EH (cell line): ENCODE measurements at regions not wholly inside any gene's neighbourhood (a gene's known extent, or its start where the extent isn't known, plus 50 kb on each side); places are given as distances from the start of the nearest gene placed in this dataset.

Source experiments
- DNase-seq: peaks from one replicate; pipeline ENCODE4 v3.0.0-alpha.2; 2015; ENCODE audit warnings: low read depth

GRCh38 chr9:88692827-88693226 lies 157.8 kb downstream of the NXNL2 start:
- DNase-seq, result no peak

- peak; percentile 83 for DNase-seq
These were observed 159.6 kb downstream of the NXNL2 start for GRCh38 chr9:88694625-88695024.

DNA sequence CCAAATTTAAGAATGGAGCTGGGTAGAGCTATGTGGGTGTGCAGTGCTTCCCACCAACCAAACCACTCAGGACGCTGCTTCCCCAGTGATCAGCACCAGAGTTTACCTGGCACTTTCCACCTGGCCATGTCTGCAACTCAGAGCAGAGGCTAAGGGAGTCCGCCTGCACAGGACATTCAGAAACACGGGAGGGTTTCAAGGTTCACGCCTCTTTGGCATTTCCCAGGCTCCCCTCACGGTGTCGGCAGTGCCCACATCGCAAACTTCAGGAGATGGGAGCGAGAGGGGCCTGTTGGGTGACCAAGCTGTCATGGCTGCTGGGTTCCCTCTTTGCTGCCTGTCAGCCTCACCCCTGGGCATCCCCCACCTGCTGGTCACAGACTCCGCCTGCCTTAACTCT lies 161.5 kb downstream of the NXNL2 start:
- no peak for DNase-seq

DNA sequence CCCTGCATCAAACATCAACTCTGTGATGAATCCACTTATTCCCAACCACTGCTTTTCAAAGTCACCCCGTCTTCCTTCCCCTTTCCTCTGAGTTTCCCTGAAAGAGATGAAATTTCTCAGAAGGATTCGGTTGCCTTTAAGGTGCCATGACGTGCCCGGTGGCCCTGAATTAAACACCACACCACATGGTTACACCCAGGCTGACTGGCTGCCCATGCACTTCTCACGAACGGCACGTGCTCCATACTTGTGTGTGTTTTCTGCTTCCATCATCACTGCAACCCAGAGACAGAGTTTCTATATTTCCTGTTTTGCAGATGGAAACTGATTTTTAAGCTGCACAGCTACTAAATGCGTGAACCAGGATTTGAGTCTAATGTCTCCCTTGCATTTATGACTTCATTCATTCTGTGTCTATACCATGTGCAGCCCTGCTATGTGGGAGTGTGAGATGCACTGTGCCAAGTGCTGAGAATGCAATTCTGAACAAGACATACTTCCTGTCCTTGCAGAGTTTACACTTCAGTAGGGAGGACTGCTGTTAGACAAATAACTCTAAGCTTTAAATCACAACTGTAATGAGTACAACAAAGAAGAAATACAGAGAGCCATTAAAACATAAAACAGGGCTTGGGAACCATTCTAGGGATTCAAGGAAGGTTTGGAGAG lies 162.9 kb downstream of the NXNL2 start:
- peak; percentile 28 for DNase-seq

- DNase-seq, result no peak
These were observed 168.0 kb downstream of the NXNL2 start for GRCh38 chr9:88702985-88703384.

DNA sequence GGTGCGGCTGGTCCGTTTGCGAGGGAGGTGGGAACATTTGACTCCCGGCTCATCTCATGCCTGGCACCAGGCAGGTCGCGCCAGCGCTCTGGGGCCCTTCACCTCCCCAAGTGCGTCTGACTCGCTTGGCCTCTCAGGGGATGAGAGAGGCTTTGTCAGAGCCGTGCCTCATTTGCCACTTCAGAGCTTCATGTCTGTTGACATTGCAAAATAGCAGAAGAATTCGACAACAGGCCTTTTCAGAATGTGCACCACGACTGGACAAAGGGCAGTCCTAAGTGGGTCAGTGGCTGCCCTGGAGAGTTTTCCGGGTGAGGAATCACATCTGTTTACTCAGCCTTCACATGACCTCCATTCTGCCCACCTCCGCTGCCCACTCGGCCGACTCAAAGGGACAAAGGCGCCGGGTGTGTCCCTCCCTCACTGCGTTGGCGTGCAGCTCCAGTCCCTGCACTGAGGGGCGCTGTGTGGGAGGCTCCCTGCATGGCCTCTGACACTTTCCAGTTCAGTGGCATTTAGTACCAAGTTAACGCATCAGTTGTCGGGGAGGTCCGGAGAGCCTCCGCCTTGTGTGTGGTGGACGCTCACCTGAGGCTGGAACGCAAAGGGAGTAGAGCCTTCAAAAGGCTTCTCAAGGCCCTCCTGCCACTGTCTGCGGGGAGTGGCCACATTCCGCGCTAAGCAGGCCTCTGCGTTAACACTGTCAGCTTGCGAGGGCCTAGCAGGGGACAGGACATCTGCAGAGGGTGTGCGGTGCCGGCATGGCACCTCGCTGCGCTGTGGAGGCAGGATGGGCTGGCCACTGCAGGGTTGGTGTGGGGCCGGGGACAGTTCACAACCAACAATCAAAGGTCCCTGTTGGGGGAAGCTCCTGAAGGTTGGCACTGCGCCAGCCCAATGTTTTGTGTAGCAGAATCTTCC lies 171.5 kb downstream of the NXNL2 start:
- DNase-seq, result no peak

- DNase-seq, result peak; percentile 31
These were observed 175.5 kb downstream of the NXNL2 start for GRCh38 chr9:88710449-88710848.

DNA sequence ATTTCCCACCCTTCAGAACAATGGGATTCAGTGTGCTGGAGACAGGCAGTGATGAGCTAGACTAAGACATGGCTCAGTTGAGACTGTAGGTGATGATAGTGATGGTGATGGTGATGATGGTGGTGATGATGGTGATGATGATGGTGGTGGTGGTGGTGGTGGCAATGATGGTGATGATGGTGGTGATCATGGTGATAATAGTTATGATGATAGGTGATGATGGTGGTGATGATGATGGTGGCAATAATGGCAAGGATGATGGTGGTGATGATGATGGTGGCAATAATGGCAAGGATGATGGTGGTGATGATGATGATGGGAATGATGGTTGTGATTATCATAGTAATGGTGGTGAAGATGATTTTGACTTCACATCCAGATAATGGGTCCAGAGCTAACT lies 176.7 kb downstream of the NXNL2 start:
- DNase-seq, result no peak

GRCh38 chr9:88712484-88712883 lies 177.5 kb downstream of the NXNL2 start:
- DNase-seq, result no peak

DNA sequence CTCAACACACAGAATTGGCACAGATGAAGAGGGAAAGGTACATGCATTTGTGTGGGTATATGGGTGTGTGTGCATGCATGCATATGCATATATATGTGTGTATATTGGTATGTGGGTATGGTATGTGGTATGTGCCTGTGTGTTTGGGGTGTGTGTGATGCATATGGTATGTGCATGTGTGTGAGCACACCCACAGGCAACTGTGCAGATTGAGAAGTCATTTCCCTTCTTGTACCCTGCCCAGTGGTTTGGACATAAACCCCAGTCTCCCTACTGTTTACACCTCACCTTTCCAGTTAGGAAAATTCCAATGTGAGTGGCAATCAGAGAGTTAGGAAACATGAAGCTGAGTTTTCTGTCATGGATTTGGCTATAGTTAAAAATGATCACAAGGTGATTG lies 178.0 kb downstream of the NXNL2 start:
- no peak for DNase-seq

- DNase-seq, result peak; percentile 79
These were observed 181.8 kb downstream of the NXNL2 start for GRCh38 chr9:88716596-88717290.

DNA sequence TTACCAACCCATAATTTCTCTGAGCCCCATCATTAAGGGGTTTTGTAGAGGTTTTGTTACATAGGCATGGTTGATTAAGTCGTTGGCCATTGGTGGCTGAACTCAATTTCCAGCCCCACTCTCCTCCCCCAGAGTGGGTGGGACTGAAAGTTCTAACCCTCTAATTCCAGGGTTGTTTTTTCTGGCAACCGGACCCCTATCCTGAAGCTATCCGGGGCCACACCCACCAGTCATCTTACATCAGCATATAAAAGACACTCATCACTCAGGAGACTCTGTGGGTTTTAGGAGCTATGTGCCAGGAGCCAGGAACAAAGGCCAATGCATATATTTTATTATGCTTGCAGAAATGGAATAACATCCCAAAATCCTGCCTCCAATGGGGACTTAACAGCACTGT lies 186.0 kb downstream of the NXNL2 start:
- peak; percentile 18 for DNase-seq

DNA sequence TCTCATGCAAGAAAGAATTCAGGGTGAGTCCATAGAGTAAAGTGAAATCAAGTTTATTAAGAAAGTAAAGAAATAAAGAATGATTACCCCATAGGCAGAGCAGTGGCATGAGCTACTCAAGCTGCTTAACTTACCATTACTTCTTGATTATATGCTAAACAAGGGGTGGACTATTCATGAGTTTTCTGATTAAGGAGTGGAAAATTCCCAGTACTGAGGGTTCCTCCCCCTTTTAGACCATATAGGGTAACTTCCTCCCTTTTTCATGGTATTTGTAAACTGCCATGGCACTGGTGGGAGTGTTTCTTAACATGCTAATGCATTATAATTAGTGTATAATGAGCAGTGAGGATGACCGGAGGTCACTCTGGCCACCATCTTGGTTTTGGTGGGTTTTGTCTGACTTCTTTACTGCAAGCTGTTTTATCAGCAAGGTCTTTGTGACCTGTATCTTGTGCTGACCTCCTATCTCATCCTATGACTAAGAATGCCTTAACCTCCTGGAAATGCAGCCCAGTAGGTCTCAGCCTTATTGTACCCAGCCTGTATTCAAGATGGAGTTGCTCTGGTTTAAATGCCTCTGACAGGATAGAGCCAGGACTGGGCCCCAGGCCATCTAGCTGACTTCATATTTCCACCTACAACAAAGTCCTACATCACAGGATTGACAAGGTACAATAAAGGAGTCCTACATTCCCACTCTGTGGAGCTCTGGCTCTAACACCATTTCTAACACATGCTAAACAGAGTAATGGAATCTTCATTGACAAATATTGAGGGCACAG lies 186.7 kb downstream of the NXNL2 start:
- DNase-seq, result no peak

- DNase-seq, result peak; percentile 50
These were observed 187.8 kb downstream of the NXNL2 start for GRCh38 chr9:88722753-88723152.

DNA sequence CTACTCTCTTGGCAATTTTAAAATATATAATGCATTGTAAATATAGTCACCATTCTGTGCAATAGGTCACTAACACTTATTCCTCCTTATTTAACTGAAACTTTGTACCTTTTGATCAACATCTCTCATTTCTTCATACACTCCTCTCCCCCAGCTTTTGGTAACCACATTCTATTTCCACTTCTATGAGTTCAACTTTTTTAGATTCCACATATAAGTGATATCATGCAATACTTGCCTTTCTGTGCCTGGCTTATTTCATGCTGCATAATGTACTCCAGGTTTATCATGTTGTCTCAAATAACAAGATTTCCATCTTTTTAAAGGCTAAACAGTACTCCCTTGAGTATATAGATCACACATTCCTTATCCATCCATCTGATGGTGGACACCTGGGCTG lies 188.8 kb downstream of the NXNL2 start:
- no peak for DNase-seq

GRCh38 chr9:88724331-88724730 lies 189.4 kb downstream of the NXNL2 start:
- no peak for DNase-seq

DNA sequence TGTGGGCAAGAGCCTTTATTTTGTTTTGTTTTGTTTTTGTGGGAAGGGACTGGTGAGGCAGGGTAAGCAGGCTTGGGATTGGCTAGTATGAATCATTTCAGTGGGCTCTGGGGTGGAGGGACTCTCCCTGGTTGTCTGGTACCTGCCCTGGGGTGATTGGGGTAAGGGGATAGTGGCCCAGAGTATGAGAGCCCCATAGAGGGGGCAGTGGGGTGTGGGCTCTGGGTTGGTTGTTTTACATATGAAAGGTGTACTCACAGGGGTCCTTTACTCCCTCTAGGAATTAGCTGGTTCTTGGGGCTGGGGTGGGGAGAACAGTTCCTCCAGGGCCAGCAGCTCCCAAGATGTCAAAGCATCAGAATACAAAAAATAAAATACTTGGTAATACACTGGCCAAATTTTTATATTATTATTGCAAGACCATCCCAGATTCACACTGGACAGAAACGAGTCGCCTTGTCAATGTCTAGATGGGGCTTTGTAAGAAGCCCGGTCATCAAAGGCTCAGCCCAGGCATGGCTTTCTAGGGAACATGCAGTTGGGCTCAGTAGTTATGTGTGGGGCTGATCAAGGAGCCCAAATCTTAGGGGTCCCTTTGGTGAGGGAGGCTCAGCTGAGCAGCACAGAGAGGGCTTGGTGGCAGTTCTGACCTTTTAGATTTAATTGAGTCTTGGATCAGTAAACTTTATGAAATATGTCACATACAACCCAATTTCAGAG lies 190.5 kb downstream of the NXNL2 start:
- DNase-seq, result peak; percentile 4

- DNase-seq, result no peak
These were observed 191.8 kb downstream of the NXNL2 start for GRCh38 chr9:88726803-88727202.

- DNase-seq, result no peak
These were observed 195.8 kb downstream of the NXNL2 start for GRCh38 chr9:88730780-88731179.

DNA sequence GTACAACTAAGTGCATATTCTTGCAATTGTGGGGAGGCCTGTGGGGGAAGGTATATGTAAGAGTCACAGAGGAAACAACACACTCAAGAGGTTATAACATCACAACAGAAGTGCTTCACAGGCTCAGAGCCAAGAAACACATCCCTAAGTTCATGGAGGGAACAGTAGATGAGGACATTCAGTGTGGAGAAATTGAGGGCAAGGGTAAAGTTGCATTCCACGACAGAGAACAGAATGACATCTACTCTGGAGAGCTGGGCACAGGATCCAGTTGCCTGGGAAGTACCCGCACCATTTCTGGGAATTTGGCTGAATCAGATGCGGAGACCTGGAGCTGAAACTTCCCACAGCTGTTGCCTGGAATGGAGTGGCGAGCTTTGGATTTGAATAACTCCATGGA lies 197.2 kb downstream of the NXNL2 start:
- DNase-seq, result peak; percentile 94

DNA sequence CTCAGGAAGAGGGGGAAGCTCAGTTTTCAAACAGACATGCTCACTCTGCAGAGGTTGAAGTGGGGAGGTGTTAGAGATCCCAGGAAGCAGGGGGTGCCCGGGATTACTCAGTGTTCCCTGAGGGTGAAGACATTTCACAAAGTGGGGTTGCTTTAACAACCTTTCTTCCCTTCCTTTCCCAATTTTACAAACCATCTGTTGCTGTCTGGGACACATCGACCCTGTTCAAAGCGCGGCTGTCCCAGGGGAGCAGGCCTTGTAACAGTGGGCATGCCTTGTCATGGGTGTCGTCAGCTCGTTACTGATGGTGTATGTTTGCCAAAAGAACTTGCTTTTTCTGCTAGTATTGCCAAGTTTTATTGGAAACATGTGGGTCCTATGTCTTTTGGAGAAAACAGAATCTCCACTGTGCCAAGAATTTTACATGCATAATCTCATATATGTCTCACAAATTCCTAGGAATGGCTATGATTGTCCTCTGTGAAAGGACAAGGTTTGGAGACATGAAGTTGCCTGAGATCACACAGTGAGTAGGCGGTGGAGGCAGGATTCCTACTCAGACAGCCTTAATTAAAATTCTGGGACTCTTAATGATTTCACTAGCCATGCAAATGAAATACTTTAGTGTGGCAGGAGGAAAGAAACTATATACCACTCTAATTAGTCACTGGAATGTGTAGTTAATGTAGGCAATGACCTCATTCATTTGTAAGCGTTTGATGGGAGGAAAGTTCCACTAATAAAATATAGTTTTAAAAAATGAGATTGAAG lies 198.9 kb downstream of the NXNL2 start:
- peak; percentile 86 for DNase-seq
